SKM-1 (cell line): ENCODE measurements at regions not wholly inside any gene's neighbourhood (a gene's known extent, or its start where the extent isn't known, plus 50 kb on each side); places are given as distances from the start of the nearest gene placed in this dataset.

Experiments
- DNase-seq: peaks from one replicate; lab custom pipeline; 2025; ENCODE audit not compliant: unreplicated experiment; lab: John Stamatoyannopoulos, UW

GRCh38 chr14:86505808-86506207 is 975.9 kb downstream of the FLRT2 start:
- DNase-seq, result no peak

- peak; percentile 28 for DNase-seq
Measured at GRCh38 chr14:86501611-86502010, 971.7 kb downstream of the FLRT2 start.

- DNase-seq, result no peak
Measured at GRCh38 chr14:86491743-86492142, 961.8 kb downstream of the FLRT2 start.

GRCh38 chr14:86481104-86481503 is 951.2 kb downstream of the FLRT2 start:
- DNase-seq, result no peak

GRCh38 chr14:86464341-86464740 is 934.4 kb downstream of the FLRT2 start:
- no peak for DNase-seq

- no peak for DNase-seq
Measured at GRCh38 chr14:86462193-86462753, 932.3 kb downstream of the FLRT2 start.

GRCh38 chr14:86457481-86458135 is 927.7 kb downstream of the FLRT2 start:
- DNase-seq, result no peak

GRCh38 chr14:86450085-86450484 is 920.1 kb downstream of the FLRT2 start:
- no peak for DNase-seq

GRCh38 chr14:86442135-86442534 is 912.2 kb downstream of the FLRT2 start:
- DNase-seq, result no peak

GRCh38 chr14:86430853-86431252 is 900.9 kb downstream of the FLRT2 start:
- no peak for DNase-seq

GRCh38 chr14:86423214-86423613 is 893.3 kb downstream of the FLRT2 start:
- DNase-seq, result no peak

GRCh38 chr14:86420131-86420530 is 890.2 kb downstream of the FLRT2 start:
- DNase-seq, result no peak

GRCh38 chr14:86414146-86414545 is 884.2 kb downstream of the FLRT2 start:
- DNase-seq, result no peak

- no peak for DNase-seq
Measured at GRCh38 chr14:86404989-86405649, 875.2 kb downstream of the FLRT2 start.

- no peak for DNase-seq
Measured at GRCh38 chr14:86404425-86404824, 874.5 kb downstream of the FLRT2 start.

- no peak for DNase-seq
Measured at GRCh38 chr14:86402545-86402944, 872.6 kb downstream of the FLRT2 start.

GRCh38 chr14:86391085-86391484 is 861.1 kb downstream of the FLRT2 start:
- DNase-seq, result no peak

GRCh38 chr14:86388216-86388615 is 858.3 kb downstream of the FLRT2 start:
- DNase-seq, result no peak

GRCh38 chr14:86373886-86374285 is 843.9 kb downstream of the FLRT2 start:
- no peak for DNase-seq

GRCh38 chr14:86372402-86372801 is 842.5 kb downstream of the FLRT2 start:
- no peak for DNase-seq

GRCh38 chr14:86364634-86365033 is 834.7 kb downstream of the FLRT2 start:
- DNase-seq, result no peak

GRCh38 chr14:86363576-86363975 is 833.6 kb downstream of the FLRT2 start:
- DNase-seq, result no peak

- no peak for DNase-seq
Measured at GRCh38 chr14:86363047-86363446, 833.1 kb downstream of the FLRT2 start.
